ENCODE measurements at regions not wholly inside any gene's neighbourhood (a gene's known extent, or its start where the extent isn't known, plus 50 kb on each side); places are given as distances from the start of the nearest gene placed in this dataset.

GRCh38 chr11:82404981-82405380, 328.7 kb downstream of the FAM181B start:
- TF ChIP-seq CTCF (conservative IDR thresholded peaks at IDR 0.05 in 1 of 2, IDR thresholded peaks at IDR 0.05 in 1 of 2; ENCODE audit: extremely low read depth in 1 of 2, insufficient read depth in 1 of 2, low read depth in 1 of 2, low read length in 2 of 2) (no peak), EZH2 (IDR thresholded peaks at IDR 0.05; ENCODE audit: borderline replicate concordance, low read length) (no peak)

All from mammary epithelial cell (primary cell).